ENCODE measurements at regions not wholly inside any gene's neighbourhood (a gene's known extent, or its start where the extent isn't known, plus 50 kb on each side); places are given as distances from the start of the nearest gene placed in this dataset.
A peak's percentile ranks its signal among the peaks of the same experiment; 100 is the strongest.
"Not testable (repeated sequence)": the region's sequence is repeated elsewhere in the genome, so short reads cannot be mapped to it uniquely, and the experiment has no call there.

DNA sequence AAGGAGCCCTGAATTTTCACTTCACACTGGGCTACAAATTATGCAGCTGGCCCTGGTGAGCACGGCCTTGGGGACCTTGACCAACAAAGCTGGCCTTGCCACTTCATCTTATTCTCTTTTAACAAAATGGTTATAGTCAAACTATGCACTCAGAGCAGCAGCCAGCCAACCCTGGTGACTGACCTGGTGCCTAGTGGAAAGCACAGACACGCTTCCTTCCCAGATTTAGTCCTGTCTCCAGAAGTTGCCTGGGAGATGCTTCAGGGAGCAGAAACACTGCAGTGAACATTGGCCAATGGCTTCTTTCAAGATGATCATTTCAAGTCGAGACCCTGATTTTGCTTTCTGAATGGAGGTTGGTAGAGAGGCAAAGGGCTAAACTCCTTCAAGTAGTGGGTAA is 249.3 kb downstream of the SIPA1L2 start:
- DNase-seq, result no peak

DNA sequence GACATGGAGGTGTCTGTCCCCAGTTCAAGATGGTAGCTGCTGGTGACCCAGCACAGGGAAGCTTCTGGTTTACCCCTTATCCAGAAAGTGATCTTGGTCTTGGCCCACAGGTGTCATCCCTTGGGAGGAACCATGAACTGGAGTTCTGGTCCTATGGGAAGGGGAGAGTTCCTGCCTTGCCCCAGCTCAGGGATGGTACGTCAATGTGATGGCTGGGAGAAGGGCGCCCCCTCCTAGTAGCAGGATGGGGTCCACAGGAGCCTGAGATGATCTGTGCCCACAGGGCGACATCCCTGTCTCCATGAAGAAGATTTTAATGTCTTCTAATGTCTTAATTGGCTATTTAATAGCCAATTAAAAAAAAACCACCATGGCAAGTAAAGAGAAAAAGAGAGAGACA is 249.8 kb downstream of the SIPA1L2 start:
- DNase-seq, result no peak

DNA sequence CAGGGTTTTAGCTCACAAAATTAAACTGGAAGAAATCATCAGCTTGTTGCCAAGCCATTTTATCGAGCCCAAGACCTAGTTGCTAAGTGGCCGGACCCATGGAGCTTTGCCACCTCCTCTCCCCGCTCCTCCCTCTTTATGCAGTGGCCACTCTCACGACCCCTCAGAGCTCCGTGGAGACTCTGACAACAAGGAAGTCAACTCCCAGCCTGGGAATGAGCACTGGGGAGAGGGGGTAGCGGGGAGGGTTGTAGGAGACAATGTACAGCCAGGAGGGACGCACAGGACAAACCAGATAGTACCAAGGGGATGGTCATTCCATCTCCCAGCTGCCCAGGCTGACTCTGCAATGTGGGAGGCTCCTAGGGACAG is 250.9 kb downstream of the SIPA1L2 start:
- DNase-seq, result no peak

DNA sequence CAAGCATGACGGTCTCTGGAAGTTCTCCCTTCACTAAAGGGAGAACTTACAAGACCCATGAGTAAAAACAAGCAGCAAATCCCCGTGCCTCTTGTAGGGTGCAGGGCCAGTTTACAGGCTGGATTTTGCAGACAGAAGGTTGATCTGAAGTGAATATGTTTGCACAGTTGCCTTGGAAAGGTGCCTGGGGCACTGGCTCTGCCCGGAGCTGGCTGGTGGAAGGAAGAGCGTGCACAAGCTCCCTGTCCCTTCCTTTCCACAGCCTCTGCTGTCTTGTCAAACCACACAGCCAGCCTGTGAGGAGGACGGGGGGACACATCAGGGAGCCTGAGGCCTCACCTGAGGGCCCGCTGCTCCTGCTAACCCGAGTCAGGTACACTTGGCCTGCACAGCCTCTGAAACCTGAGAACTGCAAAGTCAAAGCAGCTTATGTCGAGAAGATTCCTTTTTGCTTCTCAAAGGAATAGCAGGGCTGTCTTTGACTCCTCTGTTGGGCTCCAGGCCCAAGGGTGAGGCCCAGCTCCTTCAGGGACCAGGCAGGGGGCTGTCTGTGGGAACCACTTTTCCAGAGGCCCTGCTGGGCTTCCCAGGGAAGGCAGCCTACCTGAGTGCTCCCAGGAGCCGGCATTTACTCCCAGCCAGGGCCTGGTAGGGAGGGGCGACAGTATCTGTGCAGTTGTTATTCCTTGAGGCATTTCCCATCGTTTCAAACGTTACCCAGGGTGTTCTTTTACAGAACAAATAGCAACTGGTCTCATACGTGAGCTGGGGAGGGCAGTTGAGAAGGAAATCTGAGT is 251.5 kb downstream of the SIPA1L2 start:
- no peak for DNase-seq

DNA sequence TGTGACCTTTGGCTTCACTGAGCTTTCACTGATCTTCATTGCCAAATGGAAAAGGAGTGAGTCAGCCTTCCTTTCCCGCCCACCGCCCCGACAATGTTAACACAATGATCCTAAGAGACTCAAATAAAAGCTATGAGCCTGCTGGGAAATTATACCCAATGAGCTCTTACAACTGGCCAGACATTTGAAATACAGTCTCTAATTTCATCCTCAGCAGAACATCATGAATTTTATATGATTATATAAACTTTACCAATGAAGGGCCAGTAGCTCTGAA is 252.5 kb downstream of the SIPA1L2 start:
- DNase-seq, result peak; percentile 30

DNA sequence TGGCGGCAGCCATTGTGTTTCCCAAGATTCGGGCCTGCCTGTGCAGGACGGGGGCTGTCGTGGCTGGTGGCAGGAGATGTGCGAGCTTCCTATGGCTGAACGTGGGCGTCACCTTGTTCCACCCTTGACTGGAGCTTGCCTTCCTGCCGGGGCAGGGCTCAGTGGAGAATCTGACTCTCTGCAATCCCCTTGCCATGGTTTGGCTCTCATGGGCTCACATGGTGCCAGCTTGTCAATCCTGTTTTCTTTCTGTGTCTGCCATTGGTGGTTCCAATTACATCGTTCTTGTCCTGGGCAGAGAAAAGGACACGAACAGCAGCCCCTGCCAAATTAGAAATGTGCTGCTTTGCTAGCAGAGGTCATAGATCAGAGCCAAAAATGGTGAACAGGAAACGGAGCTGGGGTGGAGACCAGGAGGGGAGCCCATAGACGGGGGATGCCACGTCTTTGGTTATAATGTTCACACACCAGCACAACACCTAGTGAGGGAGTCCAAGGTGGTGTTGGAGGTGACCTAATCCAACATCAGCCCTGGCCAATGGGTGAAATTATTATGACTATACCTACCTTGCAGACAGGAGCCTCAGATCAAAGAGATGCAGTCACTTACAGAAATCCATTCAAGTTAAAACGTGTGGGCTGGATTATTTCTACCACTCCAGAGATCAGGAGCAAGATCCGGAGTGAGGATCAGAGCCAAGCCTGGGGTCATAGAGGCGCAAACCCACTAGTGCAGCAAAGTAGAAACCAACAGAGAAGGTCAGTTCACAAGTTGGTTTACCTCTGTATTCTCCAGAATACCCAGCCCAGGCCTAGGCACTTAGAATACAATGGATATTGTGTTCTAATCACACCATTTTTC is 253.1 kb downstream of the SIPA1L2 start:
- DNase-seq, result no peak

DNA sequence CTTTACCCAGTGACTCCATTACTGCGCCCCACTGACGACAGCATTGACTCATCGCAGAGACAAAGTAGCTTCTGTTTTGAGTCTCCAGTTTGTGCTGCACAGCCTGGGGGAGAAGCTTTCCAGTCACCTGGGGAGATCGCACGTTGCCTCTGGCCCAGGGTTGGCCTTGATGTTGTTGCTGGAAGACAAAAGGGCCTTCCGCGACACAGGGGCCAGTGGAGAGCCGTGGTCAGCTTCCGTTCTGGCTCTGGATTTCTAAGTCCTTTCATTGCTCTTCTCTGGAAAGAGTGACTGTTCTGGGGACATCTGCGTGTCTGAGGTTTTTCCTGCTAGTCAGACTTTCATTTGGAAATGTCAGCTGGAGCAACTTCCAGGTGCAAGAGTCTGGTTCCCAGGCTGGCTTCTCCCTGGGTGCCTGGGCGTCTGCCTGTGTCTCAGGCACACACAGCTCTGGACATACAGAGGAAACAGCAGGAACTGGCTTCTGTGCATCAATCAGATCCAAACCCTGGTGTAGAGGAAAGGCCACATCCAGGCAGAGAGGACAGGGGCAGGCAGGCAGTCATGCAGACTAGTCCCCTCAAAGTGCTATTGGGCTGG is 257.0 kb downstream of the SIPA1L2 start:
- DNase-seq, result no peak

DNA sequence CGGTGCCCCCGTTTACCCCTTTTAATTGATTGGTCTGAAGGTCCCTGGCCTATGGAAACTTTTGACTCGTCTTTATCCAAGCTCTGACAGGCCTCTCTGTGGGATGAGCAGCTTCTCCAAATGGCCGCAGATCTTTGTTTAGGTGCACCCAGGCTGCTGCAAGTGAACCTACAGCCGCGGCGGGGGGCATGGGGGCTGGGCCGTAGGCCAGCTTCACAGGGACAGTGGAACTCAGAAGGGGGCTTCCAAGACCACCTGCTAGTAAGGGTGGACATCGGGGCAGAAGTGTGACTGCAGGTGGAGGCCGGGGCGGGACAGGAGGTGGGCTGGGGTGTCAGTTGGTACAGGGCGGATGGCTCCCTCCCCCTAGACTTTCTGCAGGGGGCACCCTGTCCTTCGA is 257.5 kb downstream of the SIPA1L2 start:
- no peak for DNase-seq

DNA sequence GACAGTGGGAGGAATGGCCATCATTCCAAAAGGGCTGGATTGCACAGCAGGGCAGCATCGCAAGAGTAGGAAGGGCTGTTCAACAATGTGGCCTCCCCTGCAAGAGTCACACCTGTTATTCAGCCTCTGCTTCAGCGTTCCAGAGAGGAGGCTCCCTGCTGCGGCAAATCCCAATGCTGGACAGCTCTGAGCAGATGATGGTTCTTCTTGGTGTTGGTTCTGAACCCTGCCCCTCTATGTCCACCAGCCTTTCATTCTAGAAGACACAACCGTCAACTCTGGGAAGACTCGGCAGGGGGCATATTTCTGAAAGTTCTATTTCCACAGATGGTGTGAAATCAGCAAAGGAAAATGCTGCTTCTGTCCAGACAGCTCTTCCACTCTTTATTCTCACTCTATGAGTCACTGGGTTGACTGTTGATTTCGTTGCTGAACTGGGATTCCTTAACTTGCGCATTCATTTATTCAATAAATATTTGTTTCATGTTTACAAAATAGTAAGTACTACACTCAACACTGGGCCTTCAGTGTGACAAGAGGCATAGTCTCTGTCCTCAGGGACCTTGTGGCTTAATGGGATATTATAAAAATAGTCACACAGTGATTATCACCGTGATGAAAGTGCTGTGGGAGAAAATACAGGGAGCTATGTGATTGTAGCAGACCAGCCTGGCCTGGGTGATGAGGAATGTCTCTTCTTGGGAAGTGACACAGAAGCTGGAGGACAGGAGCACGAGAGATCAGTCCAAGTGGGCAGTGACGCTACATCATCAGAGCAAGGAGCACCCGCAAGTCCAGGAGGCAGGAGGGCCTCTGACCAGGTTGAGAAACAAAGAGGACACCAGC is 260.3 kb downstream of the SIPA1L2 start:
- no peak for DNase-seq

DNA sequence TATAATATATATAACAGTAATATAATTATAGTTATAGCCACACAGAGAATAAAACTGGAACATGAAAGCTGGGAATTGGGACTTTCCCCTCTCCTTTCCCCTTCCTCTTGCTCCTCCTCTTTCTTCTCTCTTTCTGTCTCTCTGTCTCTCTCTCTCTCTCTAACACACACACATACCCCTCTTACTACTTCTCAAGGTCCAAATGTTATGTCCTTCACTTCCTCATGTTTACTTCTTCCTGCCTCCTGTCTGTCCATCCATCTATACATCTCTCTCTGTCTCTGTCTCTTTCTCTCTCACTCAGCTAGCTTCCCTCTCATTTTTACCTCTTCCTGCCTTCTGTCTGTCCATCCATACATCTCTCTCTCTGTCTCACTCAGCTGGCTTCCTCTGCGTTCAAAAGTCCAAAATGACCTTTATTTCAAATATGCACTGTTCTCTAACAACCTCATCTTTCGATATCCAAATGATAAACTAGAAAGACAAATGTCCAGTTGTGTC is 261.1 kb downstream of the SIPA1L2 start:
- no peak for DNase-seq

DNA sequence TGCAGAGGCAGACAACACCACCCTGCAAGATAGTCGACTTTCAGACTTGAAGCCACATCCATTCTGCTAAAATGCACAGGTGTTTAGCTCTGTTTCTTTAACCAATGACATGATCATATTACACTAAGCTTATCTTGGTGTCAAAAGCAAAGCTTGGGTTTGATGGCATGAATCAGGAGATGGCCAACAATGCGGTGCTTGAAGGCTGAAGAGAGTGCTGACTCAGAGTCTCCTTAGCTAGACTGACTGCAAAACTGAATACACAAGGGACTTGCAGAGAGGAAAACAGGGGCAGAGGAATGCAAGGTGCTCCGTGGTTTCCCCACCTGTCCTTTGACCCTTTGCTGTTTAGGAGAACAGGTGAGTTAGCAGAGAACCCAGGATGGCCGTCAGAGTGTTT is 262.6 kb downstream of the SIPA1L2 start:
- DNase-seq, result no peak

DNA sequence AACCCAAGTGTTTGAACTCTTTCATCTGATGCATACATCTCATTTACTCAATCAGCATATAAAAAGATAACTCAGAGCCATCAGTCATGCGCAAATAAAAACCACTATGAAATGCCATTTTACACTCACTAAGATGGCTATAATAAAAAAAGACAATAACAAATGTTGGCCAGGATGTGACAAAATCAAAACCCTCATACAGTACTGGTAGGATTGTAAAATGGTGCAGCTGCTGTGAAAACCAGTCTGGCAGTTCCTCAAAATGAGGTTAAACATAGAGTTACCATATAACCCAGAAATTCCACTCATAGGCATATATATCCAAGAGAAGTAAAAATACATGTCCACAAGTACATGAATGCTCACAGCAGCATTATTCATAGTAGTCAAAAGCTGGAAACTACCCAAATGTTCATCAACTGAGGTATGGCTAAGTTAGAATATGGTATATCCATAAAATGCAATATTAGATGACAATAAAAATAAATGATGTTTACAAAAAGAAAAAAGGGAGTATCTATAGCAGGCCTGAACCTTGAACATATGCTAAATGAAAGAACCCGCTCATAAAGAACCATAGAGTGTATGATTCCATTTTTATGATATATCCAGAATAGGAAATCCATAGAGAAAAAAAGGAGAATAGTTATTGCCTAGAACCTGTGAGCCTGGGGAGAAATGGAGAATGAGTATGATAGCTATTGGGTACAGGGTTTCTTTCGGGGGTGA is 265.1 kb downstream of the SIPA1L2 start:
- no peak for DNase-seq

DNA sequence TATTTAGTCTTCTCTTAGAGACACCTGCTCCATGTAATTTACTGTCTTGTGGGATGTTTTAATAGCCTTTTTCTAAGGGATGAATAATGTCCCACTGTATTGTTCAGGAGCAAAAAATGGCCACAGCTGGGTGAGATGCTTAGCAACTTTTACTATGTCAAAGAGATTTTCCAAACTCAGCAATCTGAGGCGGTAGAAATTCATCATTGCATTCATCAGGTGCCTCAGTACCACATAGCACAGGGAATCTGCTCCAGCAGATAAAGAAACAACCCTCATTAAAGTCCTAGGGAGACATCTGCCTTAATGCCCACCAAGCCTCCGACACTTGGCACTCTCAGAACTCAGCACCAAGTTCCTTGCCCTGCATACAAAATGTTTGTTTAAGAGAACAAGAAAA is 266.9 kb downstream of the SIPA1L2 start:
- DNase-seq, result no peak

DNA sequence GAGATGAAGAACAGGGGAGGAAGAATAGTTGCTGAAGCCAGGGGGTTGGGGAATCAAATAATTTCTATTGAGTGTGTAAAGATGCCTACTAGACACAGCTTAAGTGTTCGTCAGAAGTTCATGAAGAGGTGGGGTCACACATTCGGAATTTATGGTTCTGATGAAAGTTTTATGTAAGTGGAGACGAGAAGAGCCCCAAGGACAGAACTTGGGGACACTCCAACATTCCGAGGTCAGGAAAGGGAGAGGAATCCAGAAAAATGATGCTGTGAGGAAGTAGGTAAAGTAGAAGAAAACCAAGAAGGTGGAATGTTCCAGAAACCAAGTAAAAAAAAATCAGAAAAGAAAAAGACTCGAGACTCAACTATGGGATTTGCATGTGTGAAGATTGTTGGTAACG is 272.5 kb downstream of the SIPA1L2 start:
- peak; percentile 27 for DNase-seq

DNA sequence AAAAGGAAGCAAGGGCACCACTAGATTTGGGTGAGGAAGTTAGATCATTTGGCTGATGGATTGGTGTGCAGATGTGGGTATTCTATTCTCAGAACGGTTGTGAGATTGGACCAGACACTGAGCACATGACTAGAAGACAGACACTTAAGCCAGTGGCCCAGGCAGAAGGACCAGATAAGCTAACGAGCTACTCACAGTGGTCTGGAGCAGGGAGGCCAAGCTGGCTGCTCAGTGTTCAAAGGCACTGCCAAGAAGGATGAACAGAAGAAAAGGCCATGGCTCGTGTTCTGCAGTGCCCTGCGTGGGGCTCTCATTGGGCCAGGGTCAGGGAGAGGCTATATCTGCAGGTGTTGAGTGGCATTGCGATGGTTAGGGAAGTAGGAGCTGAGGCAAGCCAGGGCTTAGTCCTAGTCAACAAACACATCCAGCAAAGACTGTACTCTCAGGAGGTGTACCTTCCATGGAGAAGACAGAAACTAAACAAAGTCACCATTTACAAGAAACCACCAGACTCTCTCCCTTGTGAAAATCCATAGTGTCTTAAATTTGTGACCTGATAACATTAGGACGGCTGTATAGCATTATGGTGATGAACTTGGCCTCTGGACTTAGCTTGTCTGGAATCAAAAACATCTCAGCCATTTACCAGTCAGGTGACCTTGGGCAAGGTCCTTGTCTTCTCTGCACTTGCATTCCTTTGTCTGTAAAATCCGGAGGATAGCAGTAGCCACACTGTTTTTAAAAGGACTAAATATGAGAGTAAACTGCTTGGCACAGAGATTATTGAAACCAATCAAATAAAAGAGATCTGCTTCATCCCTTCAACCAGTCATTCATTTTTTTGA is 274.5 kb downstream of the SIPA1L2 start:
- no peak for DNase-seq

DNA sequence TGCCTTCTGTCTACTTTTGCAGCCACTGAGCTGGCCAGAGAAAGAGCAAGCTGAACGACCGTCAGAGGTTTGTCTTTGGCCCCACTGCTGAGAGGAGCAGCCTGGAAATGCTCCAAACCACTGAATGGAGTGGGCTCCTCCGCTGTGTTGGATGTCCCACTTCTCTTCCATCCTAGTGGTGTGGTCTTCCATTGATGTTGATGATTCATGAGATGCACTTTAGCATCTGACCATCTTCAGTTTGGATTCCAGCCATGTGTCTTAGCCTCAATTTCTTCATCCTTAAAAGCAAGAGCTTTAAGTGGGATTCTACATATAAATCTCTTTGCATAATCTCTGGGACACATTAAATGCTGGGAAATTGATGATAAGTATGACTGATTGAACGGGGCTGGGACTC is 276.9 kb downstream of the SIPA1L2 start:
- no peak for DNase-seq

DNA sequence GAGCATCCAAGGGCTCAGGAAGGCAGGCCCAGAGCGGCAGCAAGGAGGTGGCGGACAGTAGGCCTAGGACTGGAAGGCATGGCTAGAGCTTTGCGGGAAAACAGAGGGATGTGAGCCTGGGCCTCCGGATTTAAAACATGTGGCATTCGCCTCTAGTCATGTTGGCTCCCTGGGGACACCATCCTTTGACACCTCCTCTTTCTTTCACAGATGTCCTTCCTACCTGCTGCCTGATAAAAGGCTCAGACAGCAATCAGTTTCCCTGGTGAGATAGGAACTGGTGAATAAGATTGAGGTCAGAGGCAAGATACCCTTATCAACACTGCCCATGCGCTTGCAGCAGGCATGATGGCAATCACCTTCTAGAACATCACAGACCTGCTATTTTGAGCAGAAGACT is 277.6 kb downstream of the SIPA1L2 start:
- DNase-seq, result no peak

DNA sequence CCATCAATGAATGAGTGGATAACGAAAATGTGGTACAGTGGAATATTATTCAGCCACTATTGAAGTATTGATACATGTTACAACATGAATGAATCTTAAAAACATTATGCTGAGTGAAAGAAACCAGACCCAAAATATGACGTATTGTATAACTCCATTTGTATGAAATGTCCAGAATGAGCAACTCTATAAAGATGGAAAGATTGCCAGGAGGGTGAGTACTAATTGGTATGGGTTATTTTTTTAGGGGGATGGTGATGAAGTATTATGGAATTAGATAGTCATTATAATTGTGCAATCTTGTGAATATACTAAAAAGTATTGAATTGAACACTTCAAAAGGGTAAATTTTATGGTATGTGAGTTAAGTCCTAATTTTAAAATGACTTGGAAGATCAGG is 278.6 kb downstream of the SIPA1L2 start:
- no peak for DNase-seq

DNA sequence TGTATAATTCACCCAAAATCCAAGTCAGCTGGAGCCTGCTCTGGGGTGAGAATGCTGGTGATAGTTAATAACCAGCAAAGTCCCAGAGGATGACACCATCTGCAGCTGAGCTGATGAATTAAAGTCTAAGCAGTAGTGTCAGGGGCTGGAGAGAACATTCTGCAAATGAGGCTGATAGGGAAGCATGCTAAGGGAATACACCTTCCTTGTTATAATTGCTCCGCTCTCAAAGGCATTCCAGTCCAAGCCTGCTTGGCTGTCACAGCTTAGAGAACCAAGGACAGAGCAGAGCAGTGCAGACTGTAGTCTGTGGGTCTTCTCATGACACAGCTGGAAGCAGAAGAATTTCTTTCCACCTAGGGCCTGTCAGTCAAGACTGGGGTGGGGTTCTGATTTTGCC is 283.1 kb downstream of the SIPA1L2 start:
- DNase-seq, result no peak

DNA sequence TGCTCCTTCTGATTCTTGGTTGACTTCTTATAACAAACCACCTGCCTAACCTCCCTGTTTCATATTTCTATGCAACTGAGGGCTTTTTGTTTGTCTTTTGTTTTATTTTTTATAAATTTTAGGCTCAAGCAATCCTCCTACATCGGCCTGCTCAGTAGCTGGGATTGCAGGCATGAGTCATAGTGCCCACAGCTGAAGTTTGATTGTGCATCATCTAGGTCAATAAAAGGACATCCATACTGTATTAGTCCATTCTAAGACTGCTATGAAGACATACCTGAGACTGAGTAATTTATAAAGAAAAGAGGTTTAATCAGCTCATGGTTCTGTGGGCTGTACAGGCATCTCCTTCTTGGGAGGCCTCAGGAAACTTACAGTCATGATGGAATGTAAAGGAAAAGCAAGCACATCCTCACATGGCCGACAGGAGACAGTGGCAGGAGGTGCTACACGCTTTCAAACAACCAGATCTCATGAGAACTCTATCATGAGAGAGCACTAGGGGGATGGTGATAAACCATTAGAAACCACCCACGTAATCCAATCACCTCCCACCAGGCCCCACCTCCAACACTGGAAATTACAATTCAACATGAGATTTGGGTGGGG is 285.0 kb downstream of the SIPA1L2 start:
- no peak for DNase-seq

DNA sequence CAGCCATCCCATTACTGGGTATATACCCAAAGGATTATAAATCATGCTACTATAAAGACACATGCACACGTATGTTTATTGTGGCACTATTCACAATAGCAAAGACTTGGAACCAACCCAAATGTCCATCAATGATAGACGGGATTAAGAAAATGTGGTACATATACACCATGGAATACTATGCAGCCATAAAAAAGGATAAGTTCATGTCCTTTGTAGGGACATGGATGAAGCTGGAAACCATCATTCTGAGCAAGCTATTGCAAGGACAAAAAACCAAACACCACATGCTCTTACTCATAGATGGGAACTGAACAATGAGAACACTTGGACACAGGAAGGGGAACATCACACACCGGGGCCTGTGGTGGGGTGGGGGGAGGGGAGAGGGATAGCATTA is 285.7 kb downstream of the SIPA1L2 start:
- DNase-seq, result not testable (repeated sequence)
